GM19372 (cell line): ENCODE measurements at regions not wholly inside any gene's neighbourhood (a gene's known extent, or its start where the extent isn't known, plus 50 kb on each side); places are given as distances from the start of the nearest gene placed in this dataset.
"Not testable (repeated sequence)": the region's sequence is repeated elsewhere in the genome, so short reads cannot be mapped to it uniquely, and the experiment has no call there.

ENCODE experiments used
- ATAC-seq: cut with Tn5 transposase; IDR thresholded peaks from one replicate; pipeline ENCODE4 v1.9.1; 2021; ENCODE audit warnings: mild to moderate bottlenecking, low read depth, moderate library complexity; ENCODE audit not compliant: unreplicated experiment

GRCh38 chr10:78591066-78591465 lies 477.7 kb upstream of the ZMIZ1 start:
- no peak for ATAC-seq

DNA sequence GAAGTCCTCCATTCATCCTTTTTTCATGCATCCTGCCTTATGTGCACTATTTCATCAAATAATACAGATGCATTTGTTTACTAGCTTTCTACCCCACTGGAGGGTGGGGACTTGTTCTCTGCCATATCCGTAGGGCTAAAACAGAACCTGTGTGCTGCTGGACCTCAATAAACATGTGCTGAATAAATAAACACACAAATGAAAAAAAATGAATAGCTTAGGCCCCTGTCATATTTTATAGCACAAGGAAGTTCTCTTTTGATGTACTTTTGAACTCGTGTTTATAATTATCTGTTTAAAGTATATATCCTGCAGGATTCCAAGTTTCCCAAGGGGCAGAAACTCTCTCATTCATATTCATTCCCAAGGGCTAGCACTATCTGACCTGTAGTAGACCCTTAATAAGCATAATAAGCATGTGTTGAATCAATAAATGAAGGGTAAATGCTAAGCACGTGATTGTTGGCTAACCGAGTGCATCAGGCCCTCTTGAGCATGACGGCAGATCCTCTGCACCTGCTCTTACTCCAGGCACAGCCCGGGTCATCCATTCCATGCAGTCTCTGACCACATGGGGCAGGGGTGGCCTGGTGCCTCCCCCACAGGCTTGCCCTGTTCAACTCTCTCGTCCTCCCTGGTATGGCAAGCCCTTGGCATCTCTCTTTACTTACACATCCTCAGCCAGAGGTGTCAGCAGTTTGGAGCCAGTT lies 474.1 kb upstream of the ZMIZ1 start:
- no peak for ATAC-seq

DNA sequence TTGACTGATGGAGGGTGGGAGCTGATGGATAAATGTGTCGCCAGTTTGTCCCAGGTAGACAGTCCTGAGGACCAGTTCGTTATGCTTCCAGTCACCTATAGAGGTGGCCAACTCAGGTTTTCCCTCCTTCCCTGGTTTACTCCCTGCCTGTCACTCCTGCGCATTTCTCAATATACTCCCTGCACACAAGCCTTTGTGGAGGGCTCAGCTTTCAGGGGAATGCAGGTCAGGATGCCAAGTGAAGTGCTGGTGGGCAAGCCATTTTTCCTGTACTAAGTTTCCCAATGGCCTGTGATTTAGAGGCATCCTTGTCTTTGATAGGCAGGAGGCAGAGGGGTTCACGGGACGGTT lies 473.5 kb upstream of the ZMIZ1 start:
- no peak for ATAC-seq

- ATAC-seq, result no peak
Measured at GRCh38 chr10:78596556-78596955, 472.2 kb upstream of the ZMIZ1 start.

DNA sequence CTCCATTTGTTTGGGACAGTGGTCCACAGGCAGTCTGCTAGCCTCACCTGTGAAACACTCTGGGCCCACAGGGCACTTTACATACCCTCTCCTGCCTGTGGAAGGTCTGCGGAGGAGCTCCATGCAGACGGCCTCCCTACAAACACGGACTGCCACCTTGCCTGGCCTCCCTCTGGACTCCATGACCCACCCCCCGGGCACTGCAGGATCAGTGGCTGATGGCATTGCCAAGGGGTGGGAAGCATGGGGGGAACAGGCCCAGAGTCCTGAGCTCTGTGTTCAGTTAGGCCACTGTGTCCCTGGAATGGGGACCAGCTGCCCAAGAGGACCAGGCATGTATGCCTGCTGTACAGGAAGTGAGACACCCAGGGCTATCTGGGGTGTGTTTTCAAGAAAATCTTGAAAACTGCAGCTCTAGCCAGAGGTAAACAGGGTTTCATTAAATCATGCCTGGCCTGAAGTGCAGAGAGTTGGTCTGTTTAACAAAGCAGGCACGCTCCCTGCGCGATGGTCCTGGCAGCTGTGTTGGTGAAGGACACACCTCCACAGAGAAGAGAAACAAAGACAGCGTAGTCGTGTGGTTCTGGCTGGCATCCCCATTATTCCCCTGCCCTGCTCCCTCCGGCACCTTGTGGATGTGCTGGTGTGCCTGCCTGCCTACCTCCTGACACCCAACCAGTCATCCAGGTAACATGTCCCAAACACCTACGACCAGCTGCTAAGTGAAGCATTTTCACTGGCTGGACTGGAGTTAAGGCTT lies 470.8 kb upstream of the ZMIZ1 start:
- no peak for ATAC-seq

DNA sequence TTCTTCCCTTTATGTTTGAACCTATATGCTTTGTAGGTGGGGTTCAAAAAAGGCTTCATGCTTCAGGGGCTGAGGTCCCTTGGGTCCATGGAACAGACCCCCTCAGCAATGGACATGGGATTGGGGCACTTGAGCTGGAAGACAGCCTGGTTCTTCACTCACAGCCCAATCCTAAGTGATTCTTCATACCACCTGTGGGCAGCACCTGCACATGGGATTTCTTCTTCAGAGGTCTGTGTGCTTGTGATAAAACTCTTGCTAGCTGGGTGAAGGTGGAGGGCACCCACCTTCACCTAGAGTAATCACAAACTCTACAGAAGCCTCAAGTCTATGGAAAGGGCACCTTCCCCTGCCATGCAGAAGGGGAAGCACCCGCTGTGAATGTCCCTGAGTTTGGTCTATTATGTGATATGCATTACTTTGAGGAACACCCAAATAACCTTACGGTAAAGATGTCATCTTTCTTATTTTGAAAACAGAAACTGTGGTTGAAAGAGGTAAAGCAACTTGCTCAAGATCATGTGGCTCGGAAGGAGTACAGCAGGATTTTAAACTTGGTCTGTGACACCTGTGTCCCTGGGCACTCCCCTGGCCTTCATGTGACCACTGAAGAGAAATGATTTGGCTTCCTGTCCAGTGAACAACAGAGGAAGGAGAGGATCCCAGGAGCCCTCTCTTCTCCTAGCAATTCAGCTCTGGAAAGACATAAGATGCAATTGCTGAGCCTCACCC lies 469.5 kb upstream of the ZMIZ1 start:
- ATAC-seq, result no peak

DNA sequence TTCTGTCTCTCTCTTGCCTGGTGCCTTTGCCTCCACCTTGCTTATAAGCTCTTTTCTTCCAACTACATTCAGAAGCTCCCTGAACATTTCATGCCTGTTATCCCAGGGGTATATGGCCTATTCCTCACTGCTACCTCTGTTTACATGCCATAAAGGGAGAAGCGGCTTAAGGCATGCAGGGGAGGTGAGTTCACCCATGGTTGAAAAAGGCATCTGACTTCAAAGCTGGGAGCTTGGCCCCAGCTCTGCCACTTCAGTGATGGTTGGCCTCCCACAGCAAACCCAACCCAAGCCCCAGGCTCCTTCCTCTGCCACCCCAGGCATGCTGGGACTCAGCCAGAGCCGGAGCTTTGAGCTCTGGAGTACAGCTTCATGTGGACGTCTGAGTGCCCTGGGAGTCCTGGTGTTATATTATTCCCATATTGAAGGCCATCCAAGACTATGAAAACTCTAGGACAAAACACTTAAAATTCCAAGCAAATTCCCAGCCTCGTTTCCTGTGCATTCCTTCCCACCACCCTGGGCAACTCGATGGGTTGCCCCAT lies 468.6 kb upstream of the ZMIZ1 start:
- ATAC-seq, result no peak

GRCh38 chr10:78600740-78601139 lies 468.0 kb upstream of the ZMIZ1 start:
- ATAC-seq, result no peak

GRCh38 chr10:78602201-78602932 lies 466.4 kb upstream of the ZMIZ1 start:
- ATAC-seq, result no peak

GRCh38 chr10:78604286-78604685 lies 464.5 kb upstream of the ZMIZ1 start:
- no peak for ATAC-seq

- ATAC-seq, result no peak
Measured at GRCh38 chr10:78604721-78605120, 464.0 kb upstream of the ZMIZ1 start.

DNA sequence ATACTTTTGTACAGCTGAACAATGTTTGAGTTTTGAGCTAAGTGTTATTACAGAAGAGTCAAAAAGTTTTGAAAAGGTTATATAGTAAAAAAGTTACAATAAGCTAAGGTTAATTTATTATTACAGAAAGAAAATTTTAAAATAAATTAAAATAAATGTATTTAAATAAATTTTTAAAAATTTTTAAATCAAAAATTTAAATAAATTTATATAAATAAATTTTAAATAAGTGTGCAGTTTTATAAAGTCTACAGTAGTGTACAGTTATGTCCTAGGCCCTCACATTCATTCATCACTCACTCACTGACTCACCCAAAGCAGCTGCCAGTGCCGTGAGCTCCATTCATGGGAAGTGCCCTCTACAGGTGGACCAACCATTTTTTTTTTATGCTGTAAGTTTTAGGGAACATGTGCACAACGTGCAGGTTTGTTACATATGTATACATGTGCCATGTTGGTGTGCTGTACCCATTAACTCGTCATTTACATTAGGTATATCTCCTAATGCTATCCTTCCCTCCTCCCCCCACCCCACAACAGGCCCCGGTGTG lies 462.9 kb upstream of the ZMIZ1 start:
- ATAC-seq, result no peak

DNA sequence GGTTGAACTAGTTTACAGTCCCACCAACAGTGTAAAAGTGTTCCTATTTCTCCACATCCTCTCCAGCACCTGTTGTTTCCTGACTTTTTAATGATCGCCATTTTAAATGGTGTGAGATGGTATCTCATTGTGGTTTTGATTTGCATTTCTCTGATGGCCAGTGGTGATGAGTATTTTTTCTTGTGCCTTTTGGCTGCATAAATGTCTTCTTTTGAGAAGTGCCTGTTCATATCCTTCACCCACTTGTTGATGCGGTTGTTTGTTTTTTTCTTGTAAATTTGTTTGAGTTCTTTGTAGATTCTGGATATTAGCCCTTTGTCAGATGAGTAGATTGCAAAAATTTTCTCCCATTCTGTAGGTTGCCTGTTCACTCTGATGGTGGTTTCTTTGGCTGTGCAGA lies 462.0 kb upstream of the ZMIZ1 start:
- ATAC-seq, result not testable (repeated sequence)

GRCh38 chr10:78609976-78610375 lies 458.8 kb upstream of the ZMIZ1 start:
- no peak for ATAC-seq

GRCh38 chr10:78613132-78613531 lies 455.6 kb upstream of the ZMIZ1 start:
- ATAC-seq, result no peak

DNA sequence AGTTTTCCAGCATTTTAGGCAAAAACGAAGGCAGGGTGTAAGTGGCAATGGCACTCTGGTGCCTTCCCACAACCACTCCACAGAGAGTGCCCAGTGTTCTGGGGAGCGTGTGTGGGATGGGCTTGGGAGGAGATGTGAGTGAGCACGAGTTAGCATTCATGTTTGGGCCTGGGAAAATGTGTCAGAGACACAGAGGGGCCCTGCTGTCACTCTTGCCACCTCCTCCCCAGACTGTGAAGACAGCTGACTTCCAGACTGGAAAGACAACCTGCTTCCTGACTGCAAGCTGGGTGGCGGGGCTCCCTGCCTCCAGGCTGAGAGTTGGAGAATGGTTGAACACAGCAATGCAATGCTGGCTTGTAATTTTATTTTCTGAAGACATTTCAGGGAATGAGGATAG lies 454.5 kb upstream of the ZMIZ1 start:
- ATAC-seq, result no peak

GRCh38 chr10:78614744-78615143 lies 454.0 kb upstream of the ZMIZ1 start:
- no peak for ATAC-seq

DNA sequence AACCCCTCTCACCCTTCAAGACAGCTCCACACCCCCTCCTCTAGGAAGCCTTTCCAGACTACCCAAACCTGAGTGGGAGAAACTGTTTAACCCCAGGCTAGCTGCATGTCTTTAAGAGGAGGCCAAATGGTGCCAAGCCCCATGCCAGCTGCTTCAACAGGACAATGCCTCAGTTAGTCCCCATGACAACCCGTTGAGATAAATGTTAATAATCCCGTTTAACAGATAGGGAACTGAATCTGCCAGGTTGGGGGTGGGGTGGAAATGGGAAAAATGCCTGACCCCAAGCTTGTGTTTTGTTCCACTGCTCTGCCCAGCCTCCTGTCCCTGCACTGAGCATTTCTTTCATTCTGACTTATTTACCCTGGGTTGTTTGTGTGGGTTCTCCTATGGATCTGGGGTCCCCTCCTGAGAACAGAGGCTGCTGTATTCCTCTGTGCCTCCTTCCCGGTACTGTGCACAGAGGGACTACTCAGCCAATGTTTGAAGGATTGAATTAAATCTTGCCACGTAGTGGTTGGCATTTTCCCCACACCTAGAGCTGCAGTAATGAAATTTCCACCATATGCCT lies 452.6 kb upstream of the ZMIZ1 start:
- ATAC-seq, result no peak

GRCh38 chr10:78617115-78617514 lies 451.7 kb upstream of the ZMIZ1 start:
- ATAC-seq, result no peak

DNA sequence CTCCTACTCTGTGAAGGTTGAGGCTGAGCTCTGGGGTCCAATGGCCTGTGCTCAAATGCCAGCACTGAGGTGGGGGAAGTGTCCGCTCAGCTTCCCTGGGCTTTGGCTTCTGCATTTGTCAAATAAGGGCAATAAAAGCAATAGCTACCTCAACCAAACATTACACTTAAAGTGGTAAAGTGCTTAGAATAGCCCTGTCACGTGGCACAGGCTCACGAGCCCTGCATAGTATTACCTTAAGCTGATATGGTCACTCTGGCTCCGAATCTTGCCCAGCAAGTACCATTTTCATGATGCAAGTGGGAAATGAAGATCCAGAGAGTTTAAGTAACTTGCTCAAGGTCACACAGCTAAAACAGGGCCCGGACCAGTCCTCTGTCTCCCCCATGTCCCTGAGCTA lies 451.1 kb upstream of the ZMIZ1 start:
- ATAC-seq, result no peak
